Inflammatory macrophage treated with lipopolysaccharide for 4 hours (primary cell): ENCODE measurements at regions not wholly inside any gene's neighbourhood (a gene's known extent, or its start where the extent isn't known, plus 50 kb on each side); places are given as distances from the start of the nearest gene placed in this dataset.

ENCODE experiments used
- DNase-seq: peaks from one replicate; pipeline ENCODE4 v3.0.0-alpha.2; 2020

DNA sequence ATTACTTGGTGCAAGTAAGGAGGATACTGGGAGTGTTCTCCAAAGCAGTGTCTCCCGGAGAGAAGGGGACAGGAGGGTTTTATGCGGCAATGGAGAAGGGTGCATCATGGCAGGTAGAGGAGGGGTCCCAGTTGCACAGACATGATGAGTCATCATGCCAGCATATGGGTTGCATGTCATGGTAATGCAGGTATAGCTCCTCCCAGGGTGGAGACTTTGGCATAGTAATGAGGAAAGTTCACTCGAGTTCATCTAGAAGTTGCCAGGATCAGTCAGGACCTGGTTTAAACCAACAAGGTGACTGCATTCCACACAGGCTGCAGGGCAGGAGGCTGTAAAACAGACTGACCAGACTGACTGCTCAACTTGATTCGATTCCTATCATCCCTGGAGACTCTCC is 355.7 kb upstream of the DUSP10 start:
- no peak for DNase-seq

DNA sequence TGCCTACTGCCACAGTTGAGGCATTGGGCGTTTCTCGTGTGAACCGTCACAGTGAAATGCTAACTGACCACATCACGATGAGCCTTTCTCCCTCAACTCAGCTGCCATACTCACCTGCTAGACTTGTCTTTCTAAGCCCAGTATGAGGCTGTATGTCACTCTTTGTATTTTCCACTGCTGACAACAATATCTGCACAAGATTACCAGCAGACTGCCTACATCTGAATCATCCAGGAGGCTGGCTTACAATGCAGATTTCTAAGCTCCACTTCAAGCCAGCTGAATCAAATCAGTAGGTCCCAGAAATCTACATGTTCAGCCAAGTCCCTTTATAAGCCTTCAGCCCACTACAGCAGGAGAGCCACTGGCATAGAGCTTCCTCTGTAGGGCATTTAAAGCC is 355.0 kb upstream of the DUSP10 start:
- DNase-seq = no peak

DNA sequence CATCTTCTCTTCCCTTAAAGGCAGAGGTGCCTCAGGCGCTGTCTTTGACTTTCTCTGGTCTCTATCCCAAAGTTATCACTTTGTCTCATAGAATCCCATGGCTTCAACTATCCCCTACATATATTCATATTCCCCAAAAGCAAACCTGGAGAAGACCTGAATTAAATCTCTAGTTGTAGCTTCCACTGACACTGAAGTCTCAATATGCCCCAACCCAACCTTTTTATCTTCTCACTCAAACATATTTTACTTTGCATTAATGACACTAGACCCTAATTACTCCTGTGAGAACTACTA is 354.5 kb upstream of the DUSP10 start:
- DNase-seq = no peak

DNA sequence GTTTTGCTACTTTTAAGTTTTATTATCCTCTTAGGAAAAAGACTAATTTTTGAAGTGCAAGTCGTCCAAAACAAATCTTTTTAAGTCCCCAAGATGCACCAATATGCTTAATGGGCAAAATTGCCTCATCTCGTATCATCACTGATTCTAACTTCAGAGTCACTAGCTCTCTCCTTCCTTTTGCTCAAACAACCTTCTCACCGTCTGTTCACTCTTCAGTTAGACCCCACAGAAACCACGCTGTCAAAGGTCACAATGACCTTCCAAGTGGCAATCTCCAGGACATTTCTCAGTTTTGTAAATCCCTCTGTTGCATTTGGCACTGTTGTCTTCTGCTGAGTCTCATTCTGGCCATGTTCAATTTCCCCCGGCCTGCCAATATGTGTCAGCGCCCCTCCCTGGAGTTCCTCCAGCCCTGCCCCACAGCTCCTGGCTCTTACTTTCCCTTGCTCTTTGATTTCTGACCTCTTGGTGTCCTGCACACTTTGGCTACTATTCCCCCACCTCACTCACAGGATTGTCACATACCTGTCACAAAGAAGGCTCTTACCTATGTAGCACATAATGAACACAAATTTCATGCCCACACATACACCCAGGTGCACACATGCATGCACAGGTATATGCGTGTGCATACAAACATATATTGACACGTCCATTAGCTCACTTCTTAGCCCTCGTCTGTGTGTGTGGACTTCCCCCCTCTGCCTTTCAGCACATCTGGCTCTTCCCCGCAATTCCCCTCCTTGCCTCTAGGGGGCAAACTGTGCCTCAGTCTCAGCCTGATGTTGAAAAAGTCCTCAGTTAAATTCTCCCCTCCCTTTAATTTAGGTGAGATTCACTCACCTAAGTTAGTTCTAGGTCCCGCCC is 354.0 kb upstream of the DUSP10 start:
- peak; percentile 47 for DNase-seq

DNA sequence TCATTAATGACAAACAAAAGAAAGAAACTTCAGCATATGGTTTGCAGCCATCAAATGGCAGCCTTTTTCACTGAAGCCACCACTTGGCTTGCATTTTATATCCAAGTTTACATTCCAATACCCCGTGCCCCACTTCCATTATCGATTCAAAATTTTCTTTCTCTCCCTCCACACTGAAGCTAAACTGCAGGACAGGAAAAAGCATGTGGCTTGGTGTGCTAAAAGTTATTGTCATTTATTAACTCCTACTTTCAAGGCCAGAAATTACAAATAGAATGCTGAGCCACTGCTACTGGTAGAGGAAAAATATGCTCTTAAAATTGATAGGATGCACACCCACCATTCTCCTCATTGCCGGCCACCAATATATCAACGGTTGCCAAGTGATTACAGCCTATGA is 351.6 kb upstream of the DUSP10 start:
- no peak for DNase-seq

DNA sequence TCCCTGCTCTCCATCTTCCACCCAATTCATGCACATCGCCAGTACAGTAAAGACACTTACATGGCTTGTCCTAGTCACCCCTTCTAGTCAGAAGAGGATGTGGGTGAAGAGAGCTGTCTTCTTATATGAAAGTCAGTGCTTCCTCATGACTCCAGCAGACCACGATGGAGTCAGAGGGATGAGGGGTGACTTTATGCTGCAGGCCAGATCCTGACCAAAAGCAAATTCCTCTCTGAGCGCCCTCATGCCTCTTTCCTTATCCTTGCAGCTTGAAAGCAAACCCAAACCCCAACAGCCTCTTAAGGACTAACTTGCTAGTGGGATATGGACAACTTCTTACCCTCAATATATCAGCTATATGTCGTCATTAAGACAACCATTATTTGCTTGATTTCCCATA is 348.2 kb upstream of the DUSP10 start:
- DNase-seq = no peak

DNA sequence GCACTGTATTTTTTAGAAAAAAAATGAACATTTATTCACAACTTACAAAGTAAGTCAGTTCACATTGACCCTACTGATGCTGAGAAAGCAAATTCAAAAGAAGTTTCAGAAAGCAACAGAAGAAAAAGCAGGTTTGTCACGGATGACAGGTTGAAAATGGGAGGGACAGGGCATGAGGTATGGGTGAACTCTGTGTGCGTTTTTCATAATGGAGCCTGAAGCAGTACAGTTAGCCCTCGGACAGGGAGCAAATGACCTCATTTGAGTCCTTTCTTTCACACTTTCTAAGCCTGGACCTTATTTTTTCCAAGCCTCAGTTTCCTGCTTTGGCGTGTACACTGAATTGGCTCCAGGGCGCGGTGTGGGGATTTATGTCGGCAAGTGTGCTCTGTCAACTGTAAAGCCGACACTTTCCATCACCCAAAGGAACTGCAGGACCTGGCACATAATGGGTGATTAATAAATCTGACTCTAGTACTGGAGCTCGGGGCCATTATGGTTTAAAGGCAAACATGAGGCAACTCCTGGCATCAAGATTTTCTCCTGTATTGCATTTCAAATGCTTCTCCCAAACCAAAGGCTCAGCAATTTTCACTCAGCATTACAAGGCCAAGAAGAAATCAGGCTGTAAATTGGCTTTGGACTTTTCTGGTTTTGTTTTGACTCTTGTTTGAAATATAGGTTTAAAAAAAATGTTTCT is 345.5 kb upstream of the DUSP10 start:
- DNase-seq = no peak

DNA sequence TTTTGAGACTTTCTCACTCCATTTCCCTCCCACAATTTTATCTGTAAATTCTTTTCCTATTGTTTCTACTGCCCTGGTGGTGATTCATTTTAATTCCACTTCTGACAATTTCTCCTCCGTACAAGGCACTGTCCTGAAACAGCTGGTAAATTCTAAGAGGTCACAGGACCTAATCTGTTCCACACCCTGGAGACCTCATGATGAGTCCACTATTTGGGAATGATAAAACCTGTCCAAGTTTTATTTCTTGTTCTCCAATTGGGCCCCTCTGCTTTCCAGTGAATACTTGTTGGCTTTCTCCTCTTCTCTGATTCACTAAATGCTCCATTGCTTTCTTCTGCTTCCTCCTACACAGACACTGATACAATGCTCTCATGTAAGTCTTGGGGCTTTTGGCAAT is 343.1 kb upstream of the DUSP10 start:
- no peak for DNase-seq

DNA sequence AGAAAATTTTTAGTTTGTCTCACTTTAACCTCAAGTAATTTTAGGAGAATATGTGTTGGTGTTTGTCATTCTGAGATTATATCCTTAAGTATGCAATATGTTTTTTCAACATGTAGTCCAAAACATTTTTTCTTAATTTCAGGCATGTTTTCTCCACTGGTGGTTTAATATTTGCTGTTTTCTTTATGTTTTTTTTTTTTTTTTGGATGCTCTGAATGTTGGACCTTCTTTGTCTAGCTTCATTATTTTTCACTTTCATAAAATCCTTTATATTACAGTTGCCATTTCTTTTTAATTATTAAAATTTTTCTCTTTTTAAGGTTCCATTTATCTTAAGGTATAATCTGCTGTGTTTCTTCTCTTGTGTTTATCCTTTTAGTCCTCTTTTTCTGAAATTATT is 342.2 kb upstream of the DUSP10 start:
- DNase-seq = no peak

DNA sequence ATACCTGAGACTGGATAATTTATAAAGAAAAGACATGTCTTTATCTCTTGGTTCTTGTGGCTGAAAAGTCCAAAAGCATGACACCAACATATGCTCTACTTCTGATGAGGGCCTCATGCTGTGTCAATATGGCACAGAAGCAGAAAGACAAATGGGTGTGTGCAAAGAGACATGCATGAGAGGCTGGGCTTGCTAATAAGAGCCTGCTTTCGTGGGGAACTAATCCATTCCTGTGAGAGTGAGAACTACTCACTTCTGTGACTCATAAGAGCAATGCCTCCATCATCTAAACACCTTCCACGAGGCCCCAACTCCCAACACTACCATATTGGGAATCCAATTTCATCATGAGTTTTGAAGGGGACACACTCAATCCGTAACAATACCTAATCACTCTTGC is 340.0 kb upstream of the DUSP10 start:
- DNase-seq = no peak

DNA sequence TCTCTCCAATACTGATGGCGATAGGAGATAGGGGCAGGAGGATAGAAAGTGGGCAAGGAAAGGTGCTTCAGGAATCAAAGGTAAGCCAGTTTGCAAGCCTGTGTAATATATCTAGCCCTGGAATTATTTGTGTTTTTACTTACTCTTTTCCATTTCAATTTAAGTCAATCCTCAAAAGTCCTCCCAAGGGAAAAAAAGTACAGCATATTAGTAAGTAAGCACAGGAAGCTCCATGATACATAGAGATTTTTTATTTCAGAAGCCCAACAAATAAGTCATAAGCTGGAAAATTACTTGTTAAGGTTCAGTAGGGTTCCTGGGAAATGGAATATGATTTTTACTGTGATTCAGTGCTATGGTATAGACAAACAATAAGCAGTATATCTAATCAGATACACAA is 337.7 kb upstream of the DUSP10 start:
- DNase-seq = no peak

DNA sequence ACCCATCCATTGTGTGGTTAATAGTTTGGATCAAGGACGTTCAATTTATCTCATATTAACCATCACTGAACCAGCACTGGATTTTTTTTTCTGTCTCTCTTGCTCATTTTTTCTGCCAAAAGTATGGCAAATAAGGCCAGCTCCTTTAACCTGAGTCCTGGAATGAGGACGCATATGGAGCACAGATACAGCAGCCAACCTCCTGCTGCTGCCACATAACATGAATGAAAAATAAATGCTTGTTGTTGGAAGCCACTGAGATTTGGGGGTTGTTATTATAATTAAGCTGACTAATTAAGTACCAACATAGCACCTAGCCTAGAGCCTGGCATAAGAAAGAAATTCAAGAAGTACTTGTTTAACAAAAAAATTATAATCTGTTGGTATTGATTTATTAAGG is 335.3 kb upstream of the DUSP10 start:
- DNase-seq = no peak

DNA sequence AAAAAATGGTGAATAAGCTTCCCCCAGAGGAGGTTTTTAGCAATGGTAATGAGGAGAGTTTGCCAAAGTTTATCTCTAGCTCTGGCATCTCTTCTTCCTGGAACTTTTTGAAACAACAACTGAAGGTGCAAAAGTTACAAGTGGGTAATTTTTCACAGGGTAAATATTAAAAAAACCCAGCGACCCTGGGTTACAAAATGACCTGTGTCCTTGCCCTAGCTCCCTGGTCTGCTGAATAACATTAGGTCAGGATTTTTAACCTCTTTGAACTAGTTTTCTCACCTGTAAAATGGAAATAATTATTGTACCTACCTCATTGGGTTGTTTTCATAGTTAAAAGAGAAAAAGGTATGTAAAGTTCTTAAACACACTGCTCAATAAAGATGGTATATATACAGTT is 332.4 kb upstream of the DUSP10 start:
- no peak for DNase-seq

DNA sequence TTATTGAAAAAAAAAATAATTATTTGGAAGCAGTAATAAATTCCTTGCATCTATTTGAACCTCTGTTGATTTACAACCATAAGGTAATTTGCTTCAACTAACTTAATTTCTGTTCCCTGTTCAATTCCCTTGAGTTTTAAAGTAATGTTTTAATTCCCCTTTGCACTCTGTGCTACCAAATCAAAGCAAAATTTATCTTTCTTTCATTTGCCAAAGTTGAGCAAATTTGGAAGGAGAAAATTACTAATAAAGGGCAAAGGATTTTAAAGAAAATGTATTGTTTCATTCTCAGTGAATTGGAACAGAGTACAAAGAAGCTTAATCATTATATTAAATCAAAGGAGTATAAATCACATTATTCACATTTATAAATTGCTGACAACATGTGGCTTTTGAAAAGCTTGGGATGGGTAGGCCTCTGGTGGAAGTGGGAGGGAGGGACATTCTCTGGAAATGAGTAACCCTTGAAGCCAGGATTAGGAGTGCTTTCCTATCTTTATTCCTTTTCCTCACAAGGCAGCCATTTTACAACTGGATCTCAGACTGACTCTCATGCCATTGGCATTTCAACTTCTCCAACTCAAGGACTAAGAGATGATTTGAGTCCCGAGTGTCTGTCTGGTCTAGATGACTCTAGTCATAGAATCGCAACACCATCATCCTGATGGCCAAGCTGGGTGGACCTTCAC is 331.6 kb upstream of the DUSP10 start:
- DNase-seq = no peak

DNA sequence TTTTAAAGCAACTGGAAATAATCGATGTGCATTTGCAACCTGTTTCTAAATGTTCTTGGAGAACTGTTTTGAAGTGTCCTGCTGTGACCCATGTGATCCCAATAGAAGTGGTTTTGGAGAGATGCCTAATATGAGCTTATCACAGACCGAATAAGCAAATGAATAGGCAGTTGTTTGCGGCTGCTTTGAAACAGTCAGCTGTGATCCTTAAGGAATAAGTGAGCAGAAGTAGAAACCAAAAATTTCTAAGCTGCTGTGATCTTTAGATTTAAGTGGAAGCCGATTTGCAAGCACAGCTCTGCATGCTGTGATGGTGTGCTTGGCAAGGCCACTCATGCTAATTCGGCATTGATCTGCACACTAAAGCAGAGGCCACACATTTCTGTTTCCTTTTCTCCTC is 329.5 kb upstream of the DUSP10 start:
- DNase-seq = no peak

DNA sequence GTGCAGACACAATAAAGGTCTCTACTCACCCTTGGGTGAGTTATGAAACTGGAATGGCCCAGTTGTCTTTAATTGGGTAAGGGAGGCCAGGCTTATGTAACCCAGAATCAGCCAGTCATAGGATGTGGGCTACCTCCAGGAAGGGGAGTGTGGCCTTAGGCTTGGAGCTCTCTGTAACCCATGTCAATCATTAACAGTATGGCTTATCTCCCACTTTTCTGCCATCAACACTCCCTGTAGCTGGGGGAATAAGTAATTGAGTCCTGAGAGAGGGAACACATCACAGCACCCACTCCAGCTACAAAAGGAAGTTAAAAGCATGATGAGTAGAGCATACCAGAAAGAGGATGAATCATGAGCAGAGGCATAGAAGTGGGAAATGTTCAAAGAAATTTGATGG is 327.0 kb upstream of the DUSP10 start:
- DNase-seq = no peak

DNA sequence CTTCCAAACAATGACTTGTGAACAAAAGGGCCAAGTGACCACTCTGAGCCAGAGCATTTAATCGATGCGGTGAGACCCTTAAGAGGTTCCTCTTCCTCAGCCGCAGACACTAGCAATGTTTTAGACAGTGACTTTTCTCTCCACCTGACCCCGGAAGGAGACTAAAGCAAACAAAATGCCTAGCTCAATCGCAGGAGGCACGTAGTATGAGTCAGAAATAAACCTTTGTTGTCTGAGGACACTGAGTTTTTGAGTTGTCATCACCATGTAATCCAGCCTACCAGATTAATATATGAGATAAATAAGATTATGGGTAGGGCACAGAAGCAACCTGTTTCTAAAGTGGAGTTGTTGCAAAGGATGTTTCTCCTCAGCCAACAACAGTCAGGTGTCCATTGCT is 326.2 kb upstream of the DUSP10 start:
- DNase-seq = no peak

DNA sequence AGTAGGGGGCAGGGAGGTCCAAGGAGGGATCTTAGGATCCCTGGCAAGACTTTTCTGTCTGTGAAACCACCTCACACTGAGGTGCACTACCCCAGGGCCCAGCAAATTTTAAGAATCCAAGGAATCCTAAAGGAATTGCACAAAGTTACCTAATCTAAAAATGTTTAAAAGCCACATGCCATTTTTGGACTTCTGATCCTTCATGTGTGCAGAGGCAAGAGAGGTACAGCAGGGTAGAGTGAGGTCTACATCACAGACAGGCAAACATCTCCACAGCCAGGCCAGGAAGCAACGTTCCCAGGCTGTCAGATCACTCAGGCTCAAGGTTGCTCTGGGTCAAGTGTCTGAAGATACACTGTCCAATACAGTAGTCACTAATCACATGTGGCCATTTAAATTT is 324.6 kb upstream of the DUSP10 start:
- no peak for DNase-seq

DNA sequence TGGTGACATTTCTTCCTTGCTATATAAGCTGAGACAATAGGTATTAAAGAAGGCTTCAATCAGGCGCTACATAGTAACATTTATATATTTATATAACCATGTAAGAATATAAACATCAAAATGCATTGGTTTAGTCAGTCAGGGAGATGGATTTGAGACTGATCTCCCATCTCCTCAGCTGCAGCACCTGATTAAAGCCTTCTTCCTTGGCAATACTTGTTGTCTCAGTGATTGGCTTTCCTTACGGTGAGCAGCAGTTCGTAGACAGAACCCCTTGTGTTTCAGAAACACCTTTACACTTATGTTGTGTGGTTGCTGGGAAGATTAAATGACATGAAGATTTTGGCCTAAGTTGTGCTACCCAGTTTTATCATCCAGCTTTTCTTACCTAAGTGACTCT is 323.3 kb upstream of the DUSP10 start:
- no peak for DNase-seq

DNA sequence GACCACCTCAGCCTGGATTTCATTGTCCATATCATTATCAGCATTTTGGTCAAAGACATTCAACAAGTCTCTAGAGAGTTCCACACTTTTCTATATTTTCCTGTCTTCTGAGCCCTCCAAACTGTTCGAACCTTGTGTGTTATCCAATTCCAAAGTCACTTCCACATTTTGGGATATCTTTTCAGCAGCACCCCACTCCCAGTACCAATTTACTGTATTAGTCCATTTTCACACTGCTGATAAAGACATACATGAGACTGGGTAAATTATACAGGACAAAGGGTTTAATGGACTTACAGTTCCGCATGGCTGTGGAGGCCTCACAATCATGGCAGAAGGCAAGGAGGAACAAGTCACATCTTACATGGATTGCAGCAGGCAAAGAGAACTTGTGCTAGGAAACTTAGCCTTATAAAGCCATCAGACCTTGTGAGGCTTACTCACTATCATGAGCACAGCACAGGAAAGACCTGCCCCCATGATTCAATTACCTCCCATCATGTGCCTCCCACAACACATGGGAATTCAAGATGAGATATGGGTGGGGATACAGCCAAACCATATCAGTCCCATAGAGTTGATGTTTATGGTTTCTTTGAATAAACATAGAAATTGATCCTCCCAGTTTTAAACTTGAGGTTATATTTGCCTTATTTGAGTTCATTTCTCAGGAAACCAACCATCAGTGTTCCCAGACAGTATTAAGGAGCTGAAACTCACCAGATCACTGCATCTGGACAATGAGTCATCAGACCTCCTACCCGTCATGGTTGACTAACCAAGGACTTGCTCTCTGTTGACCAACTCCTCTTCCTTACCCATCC is 322.7 kb upstream of the DUSP10 start:
- DNase-seq = peak; percentile 55

DNA sequence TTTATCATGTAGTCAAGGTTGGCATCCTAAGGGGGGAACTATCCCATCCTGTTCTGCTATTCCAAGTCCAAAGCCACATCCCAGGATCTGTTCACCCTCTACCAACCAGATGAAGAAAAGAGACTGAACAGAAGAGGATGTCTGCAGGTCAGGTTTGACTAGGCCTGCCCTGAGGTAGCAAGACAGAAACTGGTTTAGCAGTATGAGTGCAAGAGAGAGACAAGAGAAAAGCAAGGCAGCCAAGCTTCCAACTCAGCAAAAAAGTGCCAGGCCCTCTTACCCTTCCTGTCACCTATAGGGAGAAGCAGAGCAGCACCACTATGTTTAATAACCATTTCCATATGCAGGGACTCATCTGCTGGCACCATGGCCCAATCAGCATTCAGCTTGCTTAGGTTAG is 320.8 kb upstream of the DUSP10 start:
- DNase-seq = no peak

DNA sequence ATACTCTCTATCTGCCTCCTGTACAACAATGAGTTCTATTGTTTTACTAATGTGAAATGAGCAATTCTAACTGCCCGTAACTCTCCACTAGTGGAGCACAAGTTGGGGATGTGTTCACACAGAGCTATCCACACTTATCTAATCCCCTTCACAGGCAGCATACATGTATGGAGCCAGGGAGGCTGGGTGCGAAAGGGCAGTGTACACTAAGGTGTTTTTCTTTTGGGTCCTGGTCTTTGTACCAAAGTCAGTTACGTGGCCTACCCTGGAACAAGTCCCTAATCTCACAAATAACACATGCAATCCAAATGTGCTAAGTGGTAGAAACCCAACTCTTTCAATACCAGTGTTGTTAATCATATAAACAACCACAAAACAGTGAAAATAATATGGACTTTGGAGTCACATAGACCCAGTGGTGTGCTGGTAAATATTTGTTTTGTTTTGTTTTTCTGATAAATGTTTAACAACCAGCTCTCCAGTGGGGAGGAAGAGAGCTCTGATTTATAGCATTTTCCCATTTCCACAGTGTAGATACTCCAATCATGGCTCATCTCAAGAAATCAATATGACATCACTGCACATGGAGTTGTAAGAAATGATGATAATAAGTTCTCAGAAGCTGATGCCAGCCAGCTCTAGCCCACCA is 319.9 kb upstream of the DUSP10 start:
- no peak for DNase-seq
